ENCODE measurements at regions not wholly inside any gene's neighbourhood (a gene's known extent, or its start where the extent isn't known, plus 50 kb on each side); places are given as distances from the start of the nearest gene placed in this dataset.
A peak's percentile ranks its signal among the peaks of the same experiment; 100 is the strongest.

DNA sequence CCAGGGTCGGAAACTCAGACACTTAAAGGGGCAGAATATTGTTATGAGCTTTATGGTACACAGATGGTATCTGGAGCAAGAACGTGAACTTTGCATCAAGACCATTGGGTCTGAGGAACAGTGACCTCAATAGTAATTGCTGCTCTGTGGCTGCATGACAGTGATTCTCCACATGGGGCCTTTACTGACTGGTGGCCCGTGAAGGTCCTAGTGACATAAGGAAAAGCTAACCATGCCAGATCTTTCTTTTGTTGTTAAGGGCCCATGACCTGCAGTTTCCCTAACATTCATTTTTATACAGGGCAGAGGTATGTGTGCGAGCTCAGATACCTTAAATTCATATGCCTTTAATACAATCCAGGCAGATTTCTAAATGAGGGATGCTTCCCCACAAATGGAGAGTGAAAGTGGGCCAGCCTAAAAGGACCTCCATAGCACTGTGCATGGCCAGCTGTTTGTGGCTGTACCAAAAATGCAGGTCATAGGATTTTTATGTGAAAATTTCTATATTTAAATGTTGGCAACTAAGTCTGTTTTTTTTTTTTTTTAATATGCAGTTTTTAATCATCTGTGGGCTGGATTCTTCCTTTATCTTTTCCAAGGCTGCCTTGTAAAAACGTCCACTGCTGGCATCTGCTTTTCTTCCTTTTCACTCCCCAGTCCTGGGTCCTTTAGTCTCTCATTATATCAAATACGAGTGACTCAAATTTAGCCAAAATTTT lies 188.0 kb upstream of the IL12A start:
- TF ChIP-seq, protein P1, sequence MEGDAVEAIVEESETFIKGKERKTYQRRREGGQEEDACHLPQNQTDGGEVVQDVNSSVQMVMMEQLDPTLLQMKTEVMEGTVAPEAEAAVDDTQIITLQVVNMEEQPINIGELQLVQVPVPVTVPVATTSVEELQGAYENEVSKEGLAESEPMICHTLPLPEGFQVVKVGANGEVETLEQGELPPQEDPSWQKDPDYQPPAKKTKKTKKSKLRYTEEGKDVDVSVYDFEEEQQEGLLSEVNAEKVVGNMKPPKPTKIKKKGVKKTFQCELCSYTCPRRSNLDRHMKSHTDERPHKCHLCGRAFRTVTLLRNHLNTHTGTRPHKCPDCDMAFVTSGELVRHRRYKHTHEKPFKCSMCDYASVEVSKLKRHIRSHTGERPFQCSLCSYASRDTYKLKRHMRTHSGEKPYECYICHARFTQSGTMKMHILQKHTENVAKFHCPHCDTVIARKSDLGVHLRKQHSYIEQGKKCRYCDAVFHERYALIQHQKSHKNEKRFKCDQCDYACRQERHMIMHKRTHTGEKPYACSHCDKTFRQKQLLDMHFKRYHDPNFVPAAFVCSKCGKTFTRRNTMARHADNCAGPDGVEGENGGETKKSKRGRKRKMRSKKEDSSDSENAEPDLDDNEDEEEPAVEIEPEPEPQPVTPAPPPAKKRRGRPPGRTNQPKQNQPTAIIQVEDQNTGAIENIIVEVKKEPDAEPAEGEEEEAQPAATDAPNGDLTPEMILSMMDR (IDR thresholded peaks at IDR 0.05) = no peak
- Histone ChIP-seq H3K79me2 (no peaks in the 10 kb centered on the region), H3K4me2 (ENCODE audit: low read length) (no peak overlapping the region), H3K27me3 (ENCODE audit: control insufficient read depth, insufficient read depth, low read length) (no peaks in the 10 kb centered on the region), H3K9ac (no peak overlapping the region), H2AFZ (no peak overlapping the region), H3K36me3 (ENCODE audit: control insufficient read depth, insufficient read depth, low read length) (no peaks in the 10 kb centered on the region), H3K4me1 (no peaks in the 10 kb centered on the region), H3K9me3 (ENCODE audit: control insufficient read depth, low read length) (no peaks in the 10 kb centered on the region), H3K27ac (no peak overlapping the region), H3K4me3 (ENCODE audit: low read depth, low read length) (no peak overlapping the region)

GRCh38 chr3:159802864-159803263 lies 185.8 kb upstream of the IL12A start:
- no peak overlapping the region for H2AFZ ChIP-seq
- H3K9me3 ChIP-seq (ENCODE audit: control insufficient read depth, low read length) = no peaks in the 10 kb centered on the region
- no peaks in the 10 kb centered on the region for H3K79me2 ChIP-seq
- no peak overlapping the region for H3K4me2 ChIP-seq (ENCODE audit: low read length)
- no peak overlapping the region for H3K9ac ChIP-seq
- H3K4me1 ChIP-seq = no peaks in the 10 kb centered on the region
- TF ChIP-seq, protein P1 (IDR thresholded peaks at IDR 0.05) = no peak
- H3K27ac ChIP-seq = no peak overlapping the region
- no peak overlapping the region for H3K4me3 ChIP-seq (ENCODE audit: low read depth, low read length)
- H3K36me3 ChIP-seq (ENCODE audit: control insufficient read depth, insufficient read depth, low read length) = no peaks in the 10 kb centered on the region
- H3K27me3 ChIP-seq (ENCODE audit: control insufficient read depth, insufficient read depth, low read length) = no peaks in the 10 kb centered on the region

GRCh38 chr3:159803459-159803858 lies 185.2 kb upstream of the IL12A start:
- H3K4me2 ChIP-seq (ENCODE audit: low read length) = no peak overlapping the region
- no peaks in the 10 kb centered on the region for H3K79me2 ChIP-seq
- no peak overlapping the region for H2AFZ ChIP-seq
- no peak overlapping the region for H3K9ac ChIP-seq
- no peak overlapping the region for H3K4me3 ChIP-seq (ENCODE audit: low read depth, low read length)
- no peaks in the 10 kb centered on the region for H3K27me3 ChIP-seq (ENCODE audit: control insufficient read depth, insufficient read depth, low read length)
- TF ChIP-seq, protein P1 (IDR thresholded peaks at IDR 0.05) = no peak
- H3K36me3 ChIP-seq (ENCODE audit: control insufficient read depth, insufficient read depth, low read length) = no peaks in the 10 kb centered on the region
- H3K9me3 ChIP-seq (ENCODE audit: control insufficient read depth, low read length) = no peaks in the 10 kb centered on the region
- no peak overlapping the region for H3K27ac ChIP-seq
- no peaks in the 10 kb centered on the region for H3K4me1 ChIP-seq

- Histone ChIP-seq H3K9ac (no peak overlapping the region), H3K27me3 (ENCODE audit: control insufficient read depth, insufficient read depth, low read length) (no peaks in the 10 kb centered on the region), H3K36me3 (ENCODE audit: control insufficient read depth, insufficient read depth, low read length) (no peaks in the 10 kb centered on the region), H3K4me1 (no peaks in the 10 kb centered on the region), H3K27ac (no peak overlapping the region), H2AFZ (no peak overlapping the region), H3K79me2 (no peaks in the 10 kb centered on the region), H3K4me2 (ENCODE audit: low read length) (no peak overlapping the region), H3K9me3 (ENCODE audit: control insufficient read depth, low read length) (no peaks in the 10 kb centered on the region), H3K4me3 (ENCODE audit: low read depth, low read length) (no peak overlapping the region)
- TF ChIP-seq, protein P1 (IDR thresholded peaks at IDR 0.05) = peak; percentile 87
Observed at GRCh38 chr3:159804726-159805410, 183.8 kb upstream of the IL12A start.

Data from parathyroid adenoma (tissue), 2 donors.